T47D (cell line): ENCODE measurements at regions not wholly inside any gene's neighbourhood (a gene's known extent, or its start where the extent isn't known, plus 50 kb on each side); places are given as distances from the start of the nearest gene placed in this dataset.

Experiments
- DNase-seq, 2 experiments: peaks; one replicate each; pipeline versions ENCODE4 v3.0.0 to v3.0.0-alpha.2; 2011 to 2012; ENCODE audit warnings: low read depth in 1 of 2, low spot score in 1 of 2
- JUND ChIP-seq: IDR thresholded peaks from 2 replicates; pipeline ENCODE4 v1.6.1; 2012; ENCODE audit warnings: low read depth
- in situ Hi-C: cut with HindIII; loops from 2 replicates; pipeline ENCODE4 v1.10.0; 2016; ENCODE audit warnings: low sequenced_read_pairs, low pct_unique_long_range_greater_than_20kb

DNA sequence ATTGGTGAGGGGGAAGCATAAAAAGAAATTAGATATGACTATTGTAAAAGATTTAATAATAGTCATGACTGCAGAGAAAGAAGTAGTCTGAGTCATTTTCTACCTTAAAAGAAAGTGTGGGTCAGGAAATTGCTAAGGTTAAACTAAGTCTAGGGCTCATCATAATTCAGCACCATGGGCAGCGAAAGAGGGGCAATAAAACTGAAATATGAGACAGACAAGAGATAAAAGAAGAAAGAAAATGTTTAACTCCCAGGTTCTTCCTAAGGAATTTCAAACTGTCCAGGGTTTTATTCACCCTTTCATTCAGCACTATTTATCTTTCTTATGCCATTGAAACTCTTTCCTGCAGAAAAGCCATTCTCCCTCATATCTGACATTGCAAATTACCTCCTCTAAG lies 114.4 kb upstream of the API5 start:
- no peak for TF ChIP-seq JUND
- in situ Hi-C loops = no loop called here
- DNase-seq = peak in 1 of 2 experiments; percentile 60

DNA sequence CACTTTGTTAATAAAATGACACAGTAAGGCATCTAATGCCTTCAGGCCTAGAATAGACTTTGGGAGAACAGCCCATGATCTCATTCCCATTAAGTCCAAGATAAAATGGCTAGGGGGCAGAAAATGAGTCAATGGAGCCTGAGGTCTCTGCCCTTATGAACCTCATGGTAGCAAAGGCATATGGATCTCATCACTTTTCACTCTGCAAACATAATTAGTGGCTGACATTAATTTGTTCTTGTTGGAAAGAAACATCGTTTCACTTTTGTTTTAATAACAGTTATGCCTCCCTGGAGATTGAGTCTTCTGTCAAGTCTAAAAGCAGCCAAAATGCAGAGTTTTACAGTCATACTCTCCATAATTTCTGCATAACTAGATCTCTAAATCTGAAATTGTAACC lies 111.8 kb upstream of the API5 start:
- in situ Hi-C loops = no loop called here
- no peak for TF ChIP-seq JUND
- no peak for DNase-seq

GRCh38 chr11:43212279-43212678 lies 99.5 kb upstream of the API5 start:
- peak in 1 of 2 experiments; percentile 66 for DNase-seq
- in situ Hi-C loops = no loop called here
- no peak for TF ChIP-seq JUND

DNA sequence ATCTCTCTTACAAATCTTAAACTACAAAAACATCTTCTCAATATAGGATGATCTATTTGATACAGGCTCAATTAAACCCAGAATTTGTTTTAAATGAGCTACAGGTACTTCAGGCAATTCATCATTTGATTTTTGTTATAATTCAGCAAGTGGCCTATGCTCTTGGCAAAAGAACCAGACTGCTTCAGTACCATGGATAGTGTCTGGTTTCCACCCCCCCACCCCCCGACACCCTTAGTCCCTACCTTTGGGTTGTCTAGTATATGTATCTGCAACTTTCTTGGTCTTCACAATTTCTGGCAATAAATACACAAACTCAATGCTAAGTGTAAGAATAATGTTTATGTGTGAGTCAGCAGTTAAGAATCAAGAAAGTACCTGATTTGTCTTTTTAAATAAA lies 97.3 kb upstream of the API5 start:
- in situ Hi-C loops = no loop called here
- TF ChIP-seq JUND = no peak
- peak in 1 of 2 experiments; percentile 31 for DNase-seq

DNA sequence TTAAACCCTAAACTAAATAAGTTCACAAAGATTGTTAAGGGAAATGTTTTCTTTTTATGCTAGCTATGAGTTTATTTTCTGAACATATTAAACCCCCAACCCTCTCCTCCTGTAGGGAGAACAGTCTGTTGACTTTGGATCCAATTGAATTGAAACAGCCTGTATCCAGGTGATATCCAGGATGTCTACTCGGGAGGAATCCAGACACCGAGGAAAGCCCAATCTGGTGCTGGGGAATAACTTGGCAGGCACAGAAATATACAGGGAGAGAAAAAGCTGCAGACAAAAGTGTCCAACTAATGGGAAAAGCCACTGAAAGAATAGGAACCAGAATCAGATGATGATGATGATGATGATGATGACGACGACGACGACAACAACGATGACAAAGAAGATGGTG lies 93.9 kb upstream of the API5 start:
- DNase-seq = no peak
- in situ Hi-C loops = no loop called here
- TF ChIP-seq JUND = no peak

- in situ Hi-C loops = no loop called here
- no peak for TF ChIP-seq JUND
- DNase-seq = no peak
Observed at GRCh38 chr11:43222215-43222614, 89.6 kb upstream of the API5 start.

- in situ Hi-C loops = no loop called here
- no peak for TF ChIP-seq JUND
- no peak for DNase-seq
Observed at GRCh38 chr11:43223026-43223425, 88.8 kb upstream of the API5 start.

GRCh38 chr11:43234881-43235280 lies 76.9 kb upstream of the API5 start:
- no peak for TF ChIP-seq JUND
- DNase-seq = no peak
- in situ Hi-C loops = no loop called here

DNA sequence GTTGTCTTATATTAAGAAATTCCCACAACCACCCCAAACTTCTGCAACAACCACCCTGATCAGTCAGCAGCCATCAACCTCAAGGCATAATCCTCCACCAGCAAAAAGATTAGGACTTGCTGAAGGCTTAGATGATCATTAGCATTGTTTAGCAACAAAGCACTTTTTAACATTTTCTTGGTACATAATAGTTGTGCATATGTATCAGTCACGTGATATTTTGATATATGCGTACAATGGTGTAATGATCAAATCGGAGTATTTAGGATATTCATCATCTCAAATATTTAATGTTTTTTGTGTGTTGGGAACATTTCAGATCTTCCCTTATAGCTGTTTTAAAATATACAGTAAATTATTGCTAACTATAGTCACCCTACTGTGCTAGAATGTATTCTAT lies 73.5 kb upstream of the API5 start:
- DNase-seq = no peak
- TF ChIP-seq JUND = no peak
- in situ Hi-C loops = no loop called here

GRCh38 chr11:43239791-43240190 lies 72.0 kb upstream of the API5 start:
- no peak for TF ChIP-seq JUND
- DNase-seq = no peak
- in situ Hi-C loops = no loop called here

GRCh38 chr11:43242401-43242800 lies 69.4 kb upstream of the API5 start:
- TF ChIP-seq JUND = no peak
- no peak for DNase-seq
- in situ Hi-C loops = no loop called here

DNA sequence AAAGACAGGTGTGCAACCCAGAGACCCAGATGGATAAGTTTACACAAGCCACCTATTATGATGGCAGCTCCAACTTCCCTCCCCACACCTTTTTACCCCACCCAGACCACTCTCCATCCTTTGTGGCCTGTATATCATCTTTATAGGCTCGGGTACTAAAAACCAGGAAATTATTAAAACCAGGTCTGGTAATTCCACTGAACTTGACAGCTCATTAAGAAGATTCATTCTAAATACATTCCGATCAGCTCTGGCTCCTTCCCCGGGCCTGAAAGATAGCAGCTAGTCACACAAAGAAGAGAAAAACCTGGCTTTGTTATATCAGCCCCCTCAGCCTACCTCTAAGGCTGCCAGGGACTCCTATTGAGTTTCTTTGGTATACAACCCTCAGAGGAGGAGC lies 67.9 kb upstream of the API5 start:
- in situ Hi-C loops = no loop called here
- DNase-seq = no peak
- no peak for TF ChIP-seq JUND

DNA sequence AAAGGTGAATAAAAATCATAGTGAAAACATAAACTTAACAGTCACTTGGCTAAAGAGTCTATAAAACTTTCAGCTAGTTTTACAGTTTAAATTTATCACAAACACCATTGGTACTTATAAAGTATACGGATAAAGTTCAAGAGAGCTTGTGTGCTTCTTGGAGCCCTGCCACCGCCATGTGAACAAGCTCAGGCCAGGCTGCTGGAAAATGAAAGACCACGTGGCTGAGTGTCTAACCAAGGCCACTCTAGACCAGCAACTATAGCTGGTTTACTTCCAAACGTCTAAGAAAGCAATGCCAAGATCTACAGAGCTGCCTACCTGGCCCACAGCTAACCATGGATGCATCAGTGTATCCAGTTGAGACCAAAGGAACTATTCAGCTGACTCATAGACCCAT lies 66.3 kb upstream of the API5 start:
- DNase-seq = no peak
- TF ChIP-seq JUND = no peak
- in situ Hi-C loops = no loop called here

DNA sequence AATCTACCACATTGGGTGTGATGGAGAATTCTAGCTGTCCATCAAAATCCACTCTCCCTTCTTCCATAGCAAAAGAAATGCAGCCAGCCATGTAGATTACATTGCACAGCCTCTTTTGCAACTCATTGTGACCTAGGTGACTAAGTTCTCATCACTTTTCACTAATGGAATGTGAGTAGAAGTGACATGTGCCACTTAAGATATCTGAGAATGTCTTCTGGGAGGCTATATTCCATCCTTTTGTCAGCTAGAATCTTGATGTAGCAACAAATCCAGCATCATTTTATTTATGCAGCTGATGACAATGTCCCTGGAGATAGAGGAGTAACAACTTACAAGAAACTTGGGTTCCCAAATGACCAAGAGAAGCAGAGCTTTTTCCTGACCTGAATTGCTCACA lies 61.5 kb upstream of the API5 start:
- TF ChIP-seq JUND = no peak
- DNase-seq = no peak
- in situ Hi-C loops = no loop called here

GRCh38 chr11:43261775-43262174 lies 50.0 kb upstream of the API5 start:
- in situ Hi-C loops = no loop called here
- no peak for DNase-seq
- no peak for TF ChIP-seq JUND
